ENCODE measurements at regions not wholly inside any gene's neighbourhood (a gene's known extent, or its start where the extent isn't known, plus 50 kb on each side); places are given as distances from the start of the nearest gene placed in this dataset.

DNA sequence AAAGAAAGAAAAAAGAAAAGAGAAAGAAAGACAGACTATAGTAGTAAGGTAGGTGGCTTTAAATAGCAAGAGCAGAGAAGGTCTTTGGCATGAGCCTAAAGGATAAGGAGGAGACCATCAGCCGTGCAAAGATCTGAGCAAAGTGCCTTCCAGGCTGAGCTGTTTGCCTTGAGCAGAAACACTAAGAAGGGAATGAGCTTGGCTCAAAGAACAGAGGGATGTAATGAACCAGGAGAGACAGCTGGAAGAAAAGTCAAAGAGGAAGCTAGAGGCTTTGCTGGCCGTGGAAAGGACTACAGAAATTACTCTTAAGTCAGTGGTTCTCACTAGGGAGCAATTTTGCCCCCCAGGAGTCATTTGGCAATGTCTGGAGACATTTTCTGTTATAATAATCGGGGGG is 228.6 kb downstream of the FGFR2 start:
- TF ChIP-seq, protein P1, sequence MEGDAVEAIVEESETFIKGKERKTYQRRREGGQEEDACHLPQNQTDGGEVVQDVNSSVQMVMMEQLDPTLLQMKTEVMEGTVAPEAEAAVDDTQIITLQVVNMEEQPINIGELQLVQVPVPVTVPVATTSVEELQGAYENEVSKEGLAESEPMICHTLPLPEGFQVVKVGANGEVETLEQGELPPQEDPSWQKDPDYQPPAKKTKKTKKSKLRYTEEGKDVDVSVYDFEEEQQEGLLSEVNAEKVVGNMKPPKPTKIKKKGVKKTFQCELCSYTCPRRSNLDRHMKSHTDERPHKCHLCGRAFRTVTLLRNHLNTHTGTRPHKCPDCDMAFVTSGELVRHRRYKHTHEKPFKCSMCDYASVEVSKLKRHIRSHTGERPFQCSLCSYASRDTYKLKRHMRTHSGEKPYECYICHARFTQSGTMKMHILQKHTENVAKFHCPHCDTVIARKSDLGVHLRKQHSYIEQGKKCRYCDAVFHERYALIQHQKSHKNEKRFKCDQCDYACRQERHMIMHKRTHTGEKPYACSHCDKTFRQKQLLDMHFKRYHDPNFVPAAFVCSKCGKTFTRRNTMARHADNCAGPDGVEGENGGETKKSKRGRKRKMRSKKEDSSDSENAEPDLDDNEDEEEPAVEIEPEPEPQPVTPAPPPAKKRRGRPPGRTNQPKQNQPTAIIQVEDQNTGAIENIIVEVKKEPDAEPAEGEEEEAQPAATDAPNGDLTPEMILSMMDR (IDR thresholded peaks at IDR 0.05 in 2 of 3, conservative IDR thresholded peaks at IDR 0.05 in 1 of 3; ENCODE audit: control insufficient read depth in 2 of 3, extremely low read depth in 1 of 3, insufficient read depth in 1 of 3, low read depth in 3 of 3, low read length in 3 of 3) = no peak
- TF ChIP-seq, protein P2, sequence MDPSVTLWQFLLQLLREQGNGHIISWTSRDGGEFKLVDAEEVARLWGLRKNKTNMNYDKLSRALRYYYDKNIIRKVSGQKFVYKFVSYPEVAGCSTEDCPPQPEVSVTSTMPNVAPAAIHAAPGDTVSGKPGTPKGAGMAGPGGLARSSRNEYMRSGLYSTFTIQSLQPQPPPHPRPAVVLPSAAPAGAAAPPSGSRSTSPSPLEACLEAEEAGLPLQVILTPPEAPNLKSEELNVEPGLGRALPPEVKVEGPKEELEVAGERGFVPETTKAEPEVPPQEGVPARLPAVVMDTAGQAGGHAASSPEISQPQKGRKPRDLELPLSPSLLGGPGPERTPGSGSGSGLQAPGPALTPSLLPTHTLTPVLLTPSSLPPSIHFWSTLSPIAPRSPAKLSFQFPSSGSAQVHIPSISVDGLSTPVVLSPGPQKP (IDR thresholded peaks at IDR 0.05; ENCODE audit: low read depth, low read length) = no peak
- no peak for TF ChIP-seq CHD2 (IDR thresholded peaks at IDR 0.05; ENCODE audit: borderline replicate concordance, low read depth, low read length)
- no peak for TF ChIP-seq POLR2AphosphoS5 (IDR thresholded peaks at IDR 0.05; ENCODE audit: low read length)
- no peak for TF ChIP-seq EP300 (IDR thresholded peaks at IDR 0.05; ENCODE audit: borderline replicate concordance in 1 of 2, control insufficient read depth in 1 of 2, low read depth in 2 of 2, low read length in 2 of 2)
- no peak for TF ChIP-seq RELA (IDR thresholded peaks at IDR 0.05; ENCODE audit: borderline replicate concordance, partially characterized antibody)
- TF ChIP-seq GATAD2B (conservative IDR thresholded peaks at IDR 0.05; ENCODE audit: low read depth) = no peak
- TF ChIP-seq, protein P3, sequence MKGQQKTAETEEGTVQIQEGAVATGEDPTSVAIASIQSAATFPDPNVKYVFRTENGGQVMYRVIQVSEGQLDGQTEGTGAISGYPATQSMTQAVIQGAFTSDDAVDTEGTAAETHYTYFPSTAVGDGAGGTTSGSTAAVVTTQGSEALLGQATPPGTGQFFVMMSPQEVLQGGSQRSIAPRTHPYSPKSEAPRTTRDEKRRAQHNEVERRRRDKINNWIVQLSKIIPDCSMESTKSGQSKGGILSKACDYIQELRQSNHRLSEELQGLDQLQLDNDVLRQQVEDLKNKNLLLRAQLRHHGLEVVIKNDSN (IDR thresholded peaks at IDR 0.05; ENCODE audit: borderline replicate concordance, extremely low read length, insufficient read depth, low read depth, low read length) = no peak

Measured in GM12878 (cell line).